ENCODE measurements at regions not wholly inside any gene's neighbourhood (a gene's known extent, or its start where the extent isn't known, plus 50 kb on each side); places are given as distances from the start of the nearest gene placed in this dataset.

DNA sequence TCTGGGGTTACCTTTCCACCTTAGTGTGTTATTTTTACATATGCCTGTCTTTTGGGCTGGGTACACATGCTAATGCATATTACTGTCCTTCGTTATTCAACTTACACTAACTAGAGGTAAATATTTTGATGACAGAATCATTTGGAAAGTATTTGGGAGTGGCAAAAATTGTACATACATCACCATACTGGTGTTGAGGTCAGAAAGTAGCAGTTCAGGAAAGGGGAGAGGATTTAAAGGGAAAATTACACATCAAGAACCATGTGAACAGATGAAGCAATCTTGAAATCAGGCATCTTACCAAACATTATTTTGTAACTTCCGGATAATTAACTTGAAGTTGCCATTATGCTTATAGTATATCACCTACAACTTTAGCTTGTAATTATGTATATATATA lies 379.7 kb downstream of the RND3 start:
- TF ChIP-seq, protein P1, sequence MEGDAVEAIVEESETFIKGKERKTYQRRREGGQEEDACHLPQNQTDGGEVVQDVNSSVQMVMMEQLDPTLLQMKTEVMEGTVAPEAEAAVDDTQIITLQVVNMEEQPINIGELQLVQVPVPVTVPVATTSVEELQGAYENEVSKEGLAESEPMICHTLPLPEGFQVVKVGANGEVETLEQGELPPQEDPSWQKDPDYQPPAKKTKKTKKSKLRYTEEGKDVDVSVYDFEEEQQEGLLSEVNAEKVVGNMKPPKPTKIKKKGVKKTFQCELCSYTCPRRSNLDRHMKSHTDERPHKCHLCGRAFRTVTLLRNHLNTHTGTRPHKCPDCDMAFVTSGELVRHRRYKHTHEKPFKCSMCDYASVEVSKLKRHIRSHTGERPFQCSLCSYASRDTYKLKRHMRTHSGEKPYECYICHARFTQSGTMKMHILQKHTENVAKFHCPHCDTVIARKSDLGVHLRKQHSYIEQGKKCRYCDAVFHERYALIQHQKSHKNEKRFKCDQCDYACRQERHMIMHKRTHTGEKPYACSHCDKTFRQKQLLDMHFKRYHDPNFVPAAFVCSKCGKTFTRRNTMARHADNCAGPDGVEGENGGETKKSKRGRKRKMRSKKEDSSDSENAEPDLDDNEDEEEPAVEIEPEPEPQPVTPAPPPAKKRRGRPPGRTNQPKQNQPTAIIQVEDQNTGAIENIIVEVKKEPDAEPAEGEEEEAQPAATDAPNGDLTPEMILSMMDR (IDR thresholded peaks at IDR 0.05): no peak
- no peak for TF ChIP-seq POLR2A (IDR thresholded peaks at IDR 0.05)
